RWPE2 (cell line): ENCODE measurements at regions not wholly inside any gene's neighbourhood (a gene's known extent, or its start where the extent isn't known, plus 50 kb on each side); places are given as distances from the start of the nearest gene placed in this dataset.

Source experiments
- ATAC-seq: fragments of 200-7000 bp; cut with Tn5 transposase; 3 replicates; pipeline ENCODE4 v1.9.1; 2021; ENCODE audit warnings: low read depth
- DNase-seq: peaks from one replicate; pipeline ENCODE4 v3.0.0-alpha.2; 2020; ENCODE audit warnings: low spot score
- H3K27ac ChIP-seq: fragments of 450-650 bp; 2 replicates; pipeline ENCODE4 v1.5.1; 2017; ENCODE audit warnings: mild to moderate bottlenecking; ENCODE audit not compliant: poor library complexity, severe bottlenecking
- H3K27me3 ChIP-seq: fragments of 250-450 bp; sonication (Bioruptor Pico); 2 replicates; pipeline ENCODE4 v1.5.1; 2021; ENCODE audit warnings: mild to moderate bottlenecking, moderate library complexity; ENCODE audit not compliant: insufficient read depth, poor library complexity, severe bottlenecking
- H3K36me3 ChIP-seq: fragments of 250-450 bp; sonication (Bioruptor Pico); 2 replicates; pipeline ENCODE4 v1.5.1; 2020; ENCODE audit warnings: low read depth, mild to moderate bottlenecking, moderate library complexity
- H3K4me1 ChIP-seq: fragments of 250-450 bp; sonication (Bioruptor Pico); 2 replicates; pipeline ENCODE4 v1.5.1; 2021; ENCODE audit warnings: mild to moderate bottlenecking, moderate library complexity; ENCODE audit not compliant: insufficient read depth, poor library complexity, severe bottlenecking
- H3K4me3 ChIP-seq: fragments of 250-450 bp; sonication (Bioruptor Pico); 2 replicates; pipeline ENCODE4 v1.5.1; 2021; ENCODE audit warnings: mild to moderate bottlenecking, moderate library complexity; ENCODE audit not compliant: severe bottlenecking
- H3K9me3 ChIP-seq: fragments of 250-450 bp; sonication (Bioruptor Pico); 2 replicates; pipeline ENCODE4 v1.5.1; 2021; ENCODE audit warnings: mild to moderate bottlenecking, moderate library complexity; ENCODE audit not compliant: severe bottlenecking
- CTCF ChIP-seq: fragments of 450-650 bp; IDR thresholded peaks from one replicate; pipeline ENCODE4 v1.5.1; 2017; ENCODE audit warnings: mild to moderate bottlenecking, moderate library complexity; ENCODE audit not compliant: poor library complexity, severe bottlenecking

GRCh38 chr11:27820249-27820648 is 120.0 kb upstream of the BDNF start:
- H3K27ac ChIP-seq: no peak overlapping the region
- no peak for DNase-seq
- no peak overlapping the region for H3K4me3 ChIP-seq
- H3K36me3 ChIP-seq: no peaks in the 10 kb centered on the region
- TF ChIP-seq CTCF: no peak
- no peaks in the 10 kb centered on the region for H3K27me3 ChIP-seq
- no peak for ATAC-seq
- no peaks in the 10 kb centered on the region for H3K9me3 ChIP-seq
- no peaks in the 10 kb centered on the region for H3K4me1 ChIP-seq

DNA sequence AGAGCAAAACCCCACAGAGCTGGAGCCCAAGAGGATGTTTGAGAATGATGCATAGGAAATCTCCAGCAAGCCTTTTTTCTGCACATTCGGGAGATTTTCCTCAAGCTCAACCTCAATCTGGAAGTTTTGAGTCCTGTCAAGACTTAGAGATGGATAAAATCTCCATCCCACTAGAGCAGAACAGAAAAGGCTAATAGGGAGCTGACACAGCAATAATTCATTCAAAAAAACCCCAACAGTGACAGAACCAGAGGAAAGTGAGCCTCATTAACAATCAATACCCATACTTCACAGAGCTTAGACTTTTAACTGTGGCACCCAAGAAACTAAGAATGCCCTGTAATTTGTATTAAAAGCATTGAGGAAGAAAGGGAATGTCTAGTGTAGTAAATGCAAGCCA is 115.9 kb upstream of the BDNF start:
- H3K27me3 ChIP-seq: no peaks in the 10 kb centered on the region
- no peaks in the 10 kb centered on the region for H3K36me3 ChIP-seq
- H3K27ac ChIP-seq: no peak overlapping the region
- H3K4me1 ChIP-seq: no peaks in the 10 kb centered on the region
- DNase-seq: no peak
- no peak for ATAC-seq
- no peak overlapping the region for H3K4me3 ChIP-seq
- H3K9me3 ChIP-seq: no peaks in the 10 kb centered on the region
- no peak for TF ChIP-seq CTCF

GRCh38 chr11:27812341-27812740 is 112.1 kb upstream of the BDNF start:
- Histone ChIP-seq H3K4me1 (no peaks in the 10 kb centered on the region), H3K27me3 (no peaks in the 10 kb centered on the region), H3K27ac (no peak overlapping the region), H3K4me3 (no peak overlapping the region), H3K36me3 (no peaks in the 10 kb centered on the region), H3K9me3 (no peaks in the 10 kb centered on the region)
- TF ChIP-seq CTCF: no peak
- no peak for DNase-seq
- ATAC-seq: no peak

GRCh38 chr11:27807596-27807995 is 107.3 kb upstream of the BDNF start:
- Histone ChIP-seq H3K36me3 (no peaks in the 10 kb centered on the region), H3K27me3 (no peaks in the 10 kb centered on the region), H3K9me3 (no peaks in the 10 kb centered on the region), H3K27ac (no peak overlapping the region), H3K4me3 (no peak overlapping the region), H3K4me1 (no peaks in the 10 kb centered on the region)
- no peak for TF ChIP-seq CTCF
- ATAC-seq: no peak
- no peak for DNase-seq

DNA sequence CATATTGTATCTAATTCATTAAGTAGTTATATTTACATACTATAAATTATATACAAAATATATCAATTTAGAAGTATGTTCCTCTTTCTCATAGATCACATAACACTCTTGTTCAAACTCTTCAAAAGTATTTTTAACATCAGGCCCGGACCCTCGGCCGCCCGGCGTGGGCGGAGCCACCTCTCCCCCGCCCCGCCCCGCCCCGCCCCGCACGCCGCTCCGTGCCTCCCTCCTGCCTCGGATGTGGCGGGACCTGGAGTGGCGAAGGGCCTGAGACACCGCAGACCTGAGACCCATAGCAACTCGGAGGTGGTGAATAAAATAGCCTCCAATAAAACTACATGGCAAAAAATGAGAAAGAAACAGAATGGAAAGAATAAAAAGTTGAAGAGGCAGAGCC is 105.9 kb upstream of the BDNF start:
- H3K4me3 ChIP-seq: no peak overlapping the region
- ATAC-seq (no peak), DNase-seq (no peak)
- no peaks in the 10 kb centered on the region for H3K36me3 ChIP-seq
- no peak for TF ChIP-seq CTCF
- no peaks in the 10 kb centered on the region for H3K27me3 ChIP-seq
- no peak overlapping the region for H3K27ac ChIP-seq
- H3K9me3 ChIP-seq: no peaks in the 10 kb centered on the region
- no peaks in the 10 kb centered on the region for H3K4me1 ChIP-seq
